AG09319 (cell line): ENCODE measurements at regions not wholly inside any gene's neighbourhood (a gene's known extent, or its start where the extent isn't known, plus 50 kb on each side); places are given as distances from the start of the nearest gene placed in this dataset.
"Not testable (repeated sequence)": the region's sequence is repeated elsewhere in the genome, so short reads cannot be mapped to it uniquely, and the experiment has no call there.

ENCODE experiments used
- DNase-seq: peaks from one replicate; pipeline ENCODE4 v3.0.0-alpha.2; 2010; ENCODE audit warnings: low read depth; ENCODE audit errors: extremely low read depth
- CTCF ChIP-seq: IDR thresholded peaks from 2 replicates; pipeline ENCODE4 v1.5.1; 2011; ENCODE audit warnings: low read depth, mild to moderate bottlenecking, inconsistent platforms, low read length, moderate library complexity

- DNase-seq: no peak
- TF ChIP-seq CTCF: no peak
Observed at GRCh38 chr14:49105956-49106355, 480.2 kb downstream of the RPS29 start.

GRCh38 chr14:49105512-49105911, 480.7 kb downstream of the RPS29 start:
- no peak for DNase-seq
- no peak for TF ChIP-seq CTCF

- no peak for DNase-seq
- TF ChIP-seq CTCF: no peak
Observed at GRCh38 chr14:49092345-49092744, 493.8 kb downstream of the RPS29 start.

GRCh38 chr14:49089107-49089506, 497.1 kb downstream of the RPS29 start:
- no peak for TF ChIP-seq CTCF
- no peak for DNase-seq

GRCh38 chr14:49073292-49073691, 512.9 kb downstream of the RPS29 start:
- DNase-seq: not testable (repeated sequence)

GRCh38 chr14:49058511-49058910, 527.7 kb downstream of the RPS29 start:
- no peak for TF ChIP-seq CTCF
- no peak for DNase-seq

- no peak for DNase-seq
- TF ChIP-seq CTCF: no peak
Observed at GRCh38 chr14:49057838-49058510, 528.2 kb downstream of the RPS29 start.

- TF ChIP-seq CTCF: no peak
Observed at GRCh38 chr14:49056021-49056420, 530.2 kb downstream of the RPS29 start.

More at GRCh38 chr14:49056021-49056420, 530.2 kb downstream of the RPS29 start:
- no peak for DNase-seq
